ENCODE measurements at regions not wholly inside any gene's neighbourhood (a gene's known extent, or its start where the extent isn't known, plus 50 kb on each side); places are given as distances from the start of the nearest gene placed in this dataset.
"Not testable (repeated sequence)": the region's sequence is repeated elsewhere in the genome, so short reads cannot be mapped to it uniquely, and the experiment has no call there.

GRCh38 chr10:3371624-3372023, 199.0 kb upstream of the PITRM1 start:
- H3K56ac ChIP-seq (ENCODE audit: extremely low read depth, insufficient read depth, low read length); POLR2A ChIA-PET (ENCODE audit: unreplicated experiment); H3K4me3 ChIP-seq (ENCODE audit: insufficient read depth, low read depth, low read length); in situ Hi-C loops (cut with MboI; ENCODE audit: low sequenced_read_pairs); H3K9ac ChIP-seq (ENCODE audit: low read depth, low read length); H2BK5ac ChIP-seq (ENCODE audit: low read depth, low read length, poor library complexity, severe bottlenecking); H3K9me1 ChIP-seq (ENCODE audit: insufficient read depth, low read length); H2BK15ac ChIP-seq (ENCODE audit: low read depth, low read length); H2BK120ac ChIP-seq (ENCODE audit: low read depth, low read length); H2BK20ac ChIP-seq (ENCODE audit: low read depth, low read length); ATAC-seq (ENCODE audit: low read depth); H4K20me1 ChIP-seq (ENCODE audit: insufficient read depth, low read length); H3K4me1 ChIP-seq (ENCODE audit: control insufficient read depth, insufficient read depth, low read length); DNase-seq; H4K8ac ChIP-seq (ENCODE audit: low read depth in 2 of 2, low read length in 2 of 2); dilution Hi-C loops (cut with HindIII; ENCODE audit: low sequenced_read_pairs, unreplicated experiment); H2AK9ac ChIP-seq (replicated peaks; ENCODE audit: low read depth, low read length, poor library complexity); CTCF ChIA-PET; H3K79me1 ChIP-seq (ENCODE audit: low read depth in 1 of 2, low read length in 2 of 2); intact Hi-C loops (cut with micrococcal nuclease); H3K36me3 ChIP-seq (ENCODE audit: control insufficient read depth, insufficient read depth, low read length); H3K4me2 ChIP-seq (ENCODE audit: low read depth, low read length); H3K27me3 ChIP-seq (ENCODE audit: control insufficient read depth, insufficient read depth, low read length); BruUV-seq (replicated peaks); H3K9me3 ChIP-seq (ENCODE audit: control insufficient read depth, insufficient read depth, low read length); H3K23ac ChIP-seq (ENCODE audit: low read depth, low read length); H3K14ac ChIP-seq (replicated peaks; ENCODE audit: low read depth, low read length); H4K91ac ChIP-seq (ENCODE audit: insufficient read depth, low read depth, low read length); H2AFZ ChIP-seq (replicated peaks; ENCODE audit: low read length, poor library complexity): not testable (repeated sequence)
- H3K18ac ChIP-seq (ENCODE audit: low read depth, low read length) = peak overlapping the region; percentile 72; the same call in 1 of the 2 replicates
- H2AK5ac ChIP-seq (ENCODE audit: low read depth, low read length) = peak overlapping the region; percentile 54; the same call in 1 of the 2 replicates
- H3K4ac ChIP-seq (ENCODE audit: low read depth, low read length) = 0 out of 2 replicates have a peak overlapping the region, but pooled peaks have one; percentile 24
- peak overlapping the region; percentile 29; the same call in 1 of the 2 replicates for H4K5ac ChIP-seq (ENCODE audit: low read depth, low read length)
- H3K27ac ChIP-seq (ENCODE audit: insufficient read depth, low read length) = peak overlapping the region; percentile 36; the same call in 1 of the 2 replicates
